Fibroblast of the conjunctiva (primary cell): ENCODE measurements at regions not wholly inside any gene's neighbourhood (a gene's known extent, or its start where the extent isn't known, plus 50 kb on each side); places are given as distances from the start of the nearest gene placed in this dataset.

ENCODE experiments used
- DNase-seq: peaks from one replicate; pipeline ENCODE4 v3.0.0-alpha.2; 2010; ENCODE audit warnings: low read depth

- DNase-seq, result no peak
Observed at GRCh38 chr1:98422816-98423215, 238.7 kb upstream of the SNX7 start.

DNA sequence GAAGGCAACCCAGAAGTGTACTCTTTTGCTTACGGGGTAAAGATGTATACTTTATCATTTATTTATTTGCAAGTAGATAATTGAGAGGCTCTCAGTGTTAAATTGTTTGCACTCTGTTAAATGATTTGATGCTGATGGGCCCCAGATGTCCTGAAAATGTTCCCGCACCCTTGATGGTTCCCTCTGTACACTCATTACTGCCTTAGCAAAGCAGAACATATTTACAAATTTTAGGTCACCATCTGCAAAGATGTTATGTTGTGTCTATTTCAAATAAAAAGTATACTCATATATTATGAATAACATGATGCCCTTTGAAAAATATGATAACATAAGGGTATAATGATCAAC lies 240.5 kb upstream of the SNX7 start:
- DNase-seq, result no peak

- DNase-seq, result no peak
Observed at GRCh38 chr1:98420376-98421084, 241.0 kb upstream of the SNX7 start.

- DNase-seq, result no peak
Observed at GRCh38 chr1:98417820-98418219, 243.7 kb upstream of the SNX7 start.

- no peak for DNase-seq
Observed at GRCh38 chr1:98410082-98410481, 251.4 kb upstream of the SNX7 start.

DNA sequence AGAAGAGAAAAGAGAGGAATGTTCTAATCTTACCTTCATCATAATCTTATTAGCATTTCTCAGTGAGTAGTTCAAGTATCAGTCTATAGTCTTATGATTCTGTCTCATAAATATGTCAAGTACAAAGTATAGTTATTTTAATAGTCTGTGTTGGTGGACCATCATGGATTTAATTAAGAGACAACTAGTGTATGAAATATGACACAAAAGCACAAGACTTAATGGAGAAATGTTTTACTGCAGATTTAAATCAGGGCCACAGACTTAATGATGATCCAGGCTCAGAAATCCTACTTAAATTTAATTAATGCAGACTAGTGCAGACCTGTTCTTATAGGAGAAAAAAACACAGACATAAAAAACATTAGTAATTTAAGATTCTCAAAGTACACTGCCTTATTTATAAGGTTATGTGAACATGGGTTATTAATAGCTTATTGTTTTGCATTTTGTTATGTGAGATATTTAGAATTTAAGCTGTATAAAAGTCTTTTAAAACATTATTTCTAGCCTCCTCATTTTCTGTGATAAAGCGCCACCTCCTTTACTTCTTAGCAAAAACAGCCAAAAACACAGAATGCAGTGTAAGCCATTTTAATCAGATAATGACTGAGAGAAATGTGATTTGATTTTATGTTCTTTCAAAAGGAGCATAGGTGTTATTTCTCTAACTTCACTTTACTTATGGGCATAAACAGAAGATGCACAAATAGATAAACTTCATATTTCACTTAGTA lies 255.0 kb upstream of the SNX7 start:
- no peak for DNase-seq

DNA sequence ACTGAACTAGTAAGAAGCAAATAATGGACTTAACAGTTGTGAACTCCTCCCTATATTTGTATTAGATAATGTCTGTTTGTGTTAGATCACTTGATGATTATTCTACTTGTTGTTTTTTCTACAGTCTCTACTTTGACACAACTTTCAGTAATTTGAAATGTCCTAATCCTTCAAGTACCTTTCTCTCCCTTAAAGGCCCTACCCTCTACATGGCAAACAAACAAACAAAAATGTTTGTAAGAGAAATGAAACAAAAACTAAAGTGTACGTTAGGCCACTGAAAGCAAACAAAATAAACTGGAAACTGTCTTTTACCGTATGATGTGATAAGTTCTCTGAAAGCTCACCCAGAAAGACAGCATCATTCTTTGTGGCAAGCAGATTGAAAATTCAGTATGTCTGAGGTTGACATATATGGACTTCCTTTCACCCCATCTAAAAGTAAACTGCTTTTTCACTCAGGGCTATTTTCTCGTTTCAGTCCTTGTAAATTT lies 255.9 kb upstream of the SNX7 start:
- no peak for DNase-seq

GRCh38 chr1:98404866-98405265 lies 256.7 kb upstream of the SNX7 start:
- DNase-seq, result no peak

- DNase-seq, result no peak
Observed at GRCh38 chr1:98403963-98404480, 257.5 kb upstream of the SNX7 start.

GRCh38 chr1:98402860-98403259 lies 258.7 kb upstream of the SNX7 start:
- no peak for DNase-seq

GRCh38 chr1:98400446-98400845 lies 261.1 kb upstream of the SNX7 start:
- DNase-seq, result no peak

DNA sequence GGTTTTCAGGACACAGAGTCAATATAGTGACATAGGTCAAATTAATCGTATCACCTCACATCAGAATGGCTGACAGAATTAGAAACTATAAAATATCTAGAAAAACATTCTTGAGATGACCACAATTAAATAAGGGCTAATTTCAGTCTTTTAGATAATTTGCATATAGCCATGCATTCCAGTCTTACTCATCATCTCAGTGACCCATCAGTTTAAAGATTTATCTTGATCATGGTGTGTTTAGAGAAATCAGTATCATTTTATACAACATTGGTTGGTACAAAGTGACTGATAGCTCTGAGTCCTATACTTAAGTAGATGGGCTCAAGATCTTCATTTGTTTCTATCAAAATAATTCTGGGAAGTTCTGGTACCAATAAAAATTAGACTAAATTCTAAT lies 262.3 kb upstream of the SNX7 start:
- DNase-seq, result no peak

DNA sequence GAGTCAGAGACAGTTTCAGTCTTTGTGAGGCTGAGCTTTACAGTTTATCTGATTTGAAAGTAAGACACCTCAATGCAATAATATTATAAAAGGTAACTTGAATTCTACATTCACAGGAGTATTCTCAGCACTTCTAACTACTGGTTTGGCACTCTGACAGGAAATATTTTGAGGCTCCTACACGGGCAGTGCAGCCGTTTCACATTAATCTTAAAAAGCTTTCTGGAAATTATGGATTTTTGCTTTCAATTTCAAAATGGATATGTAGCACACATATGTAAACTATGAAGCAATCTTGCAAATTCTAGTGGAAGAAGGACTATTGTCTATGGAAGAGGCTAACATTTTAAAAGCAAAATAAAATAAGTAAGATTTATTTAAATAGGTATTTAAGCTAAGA lies 262.9 kb upstream of the SNX7 start:
- DNase-seq, result no peak

- no peak for DNase-seq
Observed at GRCh38 chr1:98398092-98398491, 263.4 kb upstream of the SNX7 start.

DNA sequence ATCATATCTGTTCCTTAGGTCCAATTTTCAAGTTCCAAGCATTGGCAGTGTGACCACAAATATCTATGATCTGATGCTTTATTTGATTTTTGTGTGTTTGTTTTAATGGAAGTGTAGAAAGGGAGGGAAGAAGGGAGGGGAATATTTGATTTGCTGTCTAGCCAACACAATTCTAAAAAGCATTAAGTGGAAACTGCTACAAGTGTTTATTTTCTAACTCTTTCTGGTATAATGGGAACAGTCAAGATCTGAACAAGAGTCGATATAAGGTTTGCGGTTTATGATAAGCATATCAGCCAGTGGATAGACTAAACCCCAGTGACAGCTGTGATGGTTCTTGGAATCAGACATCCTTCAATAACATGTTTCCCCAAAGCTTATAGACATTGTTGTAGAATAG lies 267.8 kb upstream of the SNX7 start:
- DNase-seq, result no peak

GRCh38 chr1:98391175-98391574 lies 270.3 kb upstream of the SNX7 start:
- DNase-seq, result no peak

- DNase-seq, result peak; percentile 43
Observed at GRCh38 chr1:98389809-98390208, 271.7 kb upstream of the SNX7 start.

GRCh38 chr1:98388441-98388840 lies 273.1 kb upstream of the SNX7 start:
- peak; percentile 22 for DNase-seq

- DNase-seq, result no peak
Observed at GRCh38 chr1:98387701-98388100, 273.8 kb upstream of the SNX7 start.

DNA sequence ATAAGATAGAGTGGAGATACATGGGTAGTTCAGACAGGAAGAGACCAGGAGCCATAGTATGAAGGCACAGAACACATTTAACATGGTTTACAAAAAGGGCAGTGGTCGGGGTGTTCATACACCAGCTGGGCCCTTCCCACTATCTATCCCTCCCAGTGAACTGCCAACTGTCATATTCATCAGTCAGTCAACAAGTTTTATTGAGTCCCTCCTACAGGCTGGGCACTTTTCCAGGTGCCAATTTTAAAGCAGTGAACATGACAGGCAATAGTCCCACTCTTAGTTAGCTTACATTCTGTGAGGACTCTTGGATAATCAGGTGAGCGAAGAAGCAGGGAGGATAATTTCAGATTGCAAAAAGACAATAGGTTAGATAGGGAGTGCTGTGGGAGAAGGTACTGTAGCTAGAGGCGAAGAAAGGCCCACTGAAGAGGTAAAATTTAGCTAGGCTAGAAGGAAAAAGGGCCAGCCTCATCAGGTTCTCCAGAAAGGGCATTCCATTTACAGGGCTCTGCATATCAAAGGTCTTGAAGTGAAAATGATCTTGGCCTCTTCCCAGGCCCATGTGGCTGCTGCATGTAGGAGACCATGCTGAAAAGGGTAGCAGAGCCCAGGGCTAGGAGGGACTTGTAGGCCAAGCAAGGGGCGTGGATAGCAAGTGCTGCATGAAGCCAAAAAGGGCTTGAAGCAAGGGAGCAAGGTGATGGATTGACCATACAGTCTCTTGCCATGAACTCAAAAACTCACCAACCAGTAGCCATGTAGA lies 274.7 kb upstream of the SNX7 start:
- no peak for DNase-seq

- DNase-seq, result no peak
Observed at GRCh38 chr1:98385652-98386051, 275.9 kb upstream of the SNX7 start.

DNA sequence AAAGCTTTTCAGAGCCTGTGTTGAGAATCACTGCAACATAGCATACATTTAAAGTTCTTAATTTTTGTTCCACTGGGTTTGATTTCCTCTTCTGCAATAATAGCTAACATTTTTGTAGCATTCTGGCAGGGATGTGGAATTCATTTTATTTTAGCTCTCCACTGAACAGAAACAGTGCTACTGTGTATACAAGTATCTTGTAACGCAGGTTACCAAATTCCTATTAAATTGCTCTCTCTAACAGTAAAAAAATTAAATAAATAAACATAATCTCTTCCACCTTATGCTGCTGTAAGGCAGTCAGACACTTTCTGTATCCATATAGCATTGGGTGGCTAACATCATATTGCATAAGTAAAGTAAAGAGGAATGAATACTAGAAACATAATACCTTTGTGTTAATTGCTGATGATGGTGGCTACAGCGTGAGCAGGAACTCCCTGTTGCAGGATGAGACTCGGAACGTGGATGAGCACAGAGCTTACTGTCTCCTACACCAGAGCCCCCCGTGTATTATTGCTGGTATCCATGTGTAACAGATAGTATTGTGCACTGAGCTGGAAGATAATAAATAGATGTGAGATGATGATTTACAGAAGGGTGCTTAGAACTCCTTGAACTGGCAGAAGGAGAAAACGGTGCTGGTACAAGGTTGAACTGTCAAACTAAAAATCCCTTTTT lies 276.9 kb upstream of the SNX7 start:
- DNase-seq, result no peak
